ENCODE measurements at regions not wholly inside any gene's neighbourhood (a gene's known extent, or its start where the extent isn't known, plus 50 kb on each side); places are given as distances from the start of the nearest gene placed in this dataset.

DNA sequence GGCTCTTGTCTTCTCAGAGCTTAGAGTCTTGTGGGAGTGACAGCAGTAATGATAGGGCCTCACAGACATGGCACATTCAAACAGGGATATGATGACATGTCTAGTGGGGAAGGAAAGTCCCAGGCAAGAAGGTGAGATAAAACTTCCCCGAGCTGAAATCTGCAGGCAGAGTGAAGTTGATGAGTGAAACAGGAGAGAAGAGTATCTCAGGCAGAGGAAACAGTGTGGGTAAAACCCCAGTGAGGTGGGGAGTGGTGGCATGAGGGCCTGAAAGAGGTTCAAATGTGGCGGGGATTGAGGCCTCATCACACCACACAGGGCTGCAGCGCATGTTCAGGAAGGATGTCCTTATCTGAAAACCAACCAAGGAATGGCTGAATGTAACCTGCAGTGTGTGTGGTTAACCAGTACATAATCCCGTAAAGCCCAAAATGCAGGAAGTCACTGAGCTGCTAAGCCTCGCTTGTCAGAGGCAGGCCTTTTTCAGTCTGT is 153.8 kb upstream of the E2F8 start:
- DNase-seq, result no peak

DNA sequence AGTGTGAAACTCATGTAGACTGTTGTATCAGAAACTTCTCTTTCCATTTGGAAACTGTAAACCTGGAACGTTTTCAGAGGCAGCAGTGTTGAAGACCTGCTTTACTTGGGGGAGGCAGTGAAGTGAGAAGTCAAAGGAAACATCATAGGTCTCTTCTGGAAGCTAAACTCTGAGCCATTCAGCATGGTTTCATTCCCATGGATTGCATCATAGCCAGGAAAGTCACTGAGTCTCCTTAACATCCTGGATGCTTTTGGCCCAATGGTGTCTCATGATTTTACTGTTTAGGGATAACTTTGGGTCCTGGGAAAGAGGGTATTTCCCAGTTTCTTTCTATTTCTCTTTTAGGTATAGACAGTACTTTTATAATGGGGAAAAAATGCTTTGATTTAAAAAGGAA is 153.2 kb upstream of the E2F8 start:
- no peak for DNase-seq

DNA sequence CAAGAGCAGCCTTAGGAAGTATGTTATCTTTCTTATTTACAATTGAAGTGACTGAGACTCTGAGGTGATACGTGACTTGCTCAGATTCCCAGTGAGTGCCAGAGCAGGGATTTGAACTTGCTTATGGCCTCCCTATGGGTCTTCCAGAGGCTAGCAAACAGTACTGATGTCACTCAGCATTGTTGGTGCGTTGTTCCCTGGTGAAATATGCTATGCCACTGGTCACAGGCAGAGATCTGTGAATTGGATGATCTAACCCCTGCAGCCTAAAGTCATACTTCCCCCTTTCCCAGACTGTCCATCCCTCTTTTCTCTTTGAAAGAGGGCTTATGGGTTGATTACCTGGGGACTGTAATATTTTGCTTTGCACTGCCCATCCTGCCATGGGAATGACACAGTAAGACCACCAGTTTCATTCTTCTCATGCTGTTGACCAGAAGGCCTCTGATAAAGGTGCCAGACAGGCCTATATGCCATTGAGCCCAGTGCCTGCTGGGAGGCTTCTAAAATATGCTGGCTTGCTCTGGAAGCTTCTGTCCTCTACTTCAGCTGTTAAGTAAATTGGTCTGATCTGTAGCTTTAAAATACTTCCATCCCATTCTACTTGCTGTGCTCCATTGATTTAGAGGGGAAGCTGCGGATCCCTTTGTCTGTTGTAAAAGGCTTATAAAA is 152.2 kb upstream of the E2F8 start:
- DNase-seq, result no peak

DNA sequence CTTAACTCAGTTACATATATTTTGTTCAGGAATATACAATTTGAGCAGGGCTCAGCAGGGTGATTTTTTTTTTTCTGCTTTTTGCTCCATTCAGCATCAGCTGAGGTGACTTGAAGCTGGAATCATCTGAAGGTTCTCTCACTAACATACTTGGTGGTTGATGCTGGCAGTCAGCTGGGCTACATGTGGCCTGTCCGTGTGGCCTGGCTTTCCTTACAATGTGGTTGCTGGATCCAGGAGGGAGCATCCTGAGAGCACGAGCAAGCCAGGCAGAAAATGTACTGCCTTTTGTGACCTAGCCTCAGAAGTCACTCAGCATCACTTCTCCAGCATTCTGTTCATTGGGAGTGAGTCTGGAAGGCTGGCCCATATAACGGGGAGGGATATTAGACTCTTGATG is 151.6 kb upstream of the E2F8 start:
- DNase-seq, result no peak

DNA sequence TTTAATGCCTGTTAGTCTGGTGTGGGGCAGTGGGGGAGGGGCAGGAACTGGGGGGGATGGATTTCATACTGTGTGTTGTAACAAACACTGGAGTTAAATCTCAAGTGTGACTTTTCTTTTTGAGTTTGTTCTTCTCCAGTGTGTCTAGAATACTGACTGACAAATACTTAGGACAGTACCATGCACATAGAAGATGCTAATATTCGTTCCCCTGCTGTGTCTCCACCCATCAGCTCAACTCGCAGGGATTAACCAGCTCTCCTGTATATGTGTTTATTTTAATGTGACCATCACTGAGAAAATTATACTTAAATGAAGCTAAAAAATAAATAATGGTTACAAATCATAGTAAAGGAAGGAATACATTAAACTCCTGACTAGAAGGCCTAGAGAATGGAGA is 150.9 kb upstream of the E2F8 start:
- DNase-seq, result no peak

DNA sequence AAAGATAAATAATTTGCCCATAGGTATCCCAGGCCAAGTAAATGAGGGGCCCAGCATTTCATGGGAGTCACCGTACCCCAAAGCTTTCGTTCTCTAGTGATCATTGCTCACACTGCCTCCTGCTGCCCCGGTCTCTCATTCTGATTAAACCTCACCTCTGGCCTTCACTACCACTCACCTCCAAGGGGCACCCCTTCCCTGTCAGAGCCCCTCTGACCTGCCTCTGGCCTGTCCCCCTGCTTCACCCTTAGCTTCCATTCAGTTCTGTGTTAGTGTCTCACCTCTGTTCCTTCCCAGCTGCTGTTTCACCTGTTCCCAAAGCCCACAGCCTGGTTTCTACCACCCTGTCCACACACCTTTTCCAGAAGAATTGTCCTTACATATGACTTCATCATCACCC is 150.3 kb upstream of the E2F8 start:
- DNase-seq, result no peak

DNA sequence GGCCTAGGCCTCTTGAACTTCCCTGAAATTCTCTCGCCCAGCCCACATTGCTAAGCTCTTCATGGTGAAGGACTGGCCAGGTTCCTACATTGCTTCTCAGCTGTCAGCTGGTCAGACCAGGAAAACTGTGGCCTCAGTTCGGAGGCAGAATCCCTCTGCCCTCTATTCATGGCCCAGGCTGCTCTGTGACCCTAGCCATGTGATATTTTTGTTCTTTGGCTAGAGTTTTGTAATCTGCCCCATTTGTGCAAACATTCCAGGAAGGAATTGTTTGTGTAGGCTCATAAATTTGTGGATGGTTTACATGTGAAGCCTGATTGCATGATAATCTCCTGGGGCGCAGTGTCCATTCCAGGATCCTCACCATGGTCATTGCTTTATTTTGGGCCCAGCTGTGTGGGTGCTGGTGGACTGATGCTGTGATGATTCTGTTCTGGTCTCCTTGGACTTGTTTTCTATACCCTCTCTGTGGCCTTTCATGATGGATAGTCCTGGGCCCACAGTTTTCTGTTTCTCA is 149.1 kb upstream of the E2F8 start:
- DNase-seq, result no peak

DNA sequence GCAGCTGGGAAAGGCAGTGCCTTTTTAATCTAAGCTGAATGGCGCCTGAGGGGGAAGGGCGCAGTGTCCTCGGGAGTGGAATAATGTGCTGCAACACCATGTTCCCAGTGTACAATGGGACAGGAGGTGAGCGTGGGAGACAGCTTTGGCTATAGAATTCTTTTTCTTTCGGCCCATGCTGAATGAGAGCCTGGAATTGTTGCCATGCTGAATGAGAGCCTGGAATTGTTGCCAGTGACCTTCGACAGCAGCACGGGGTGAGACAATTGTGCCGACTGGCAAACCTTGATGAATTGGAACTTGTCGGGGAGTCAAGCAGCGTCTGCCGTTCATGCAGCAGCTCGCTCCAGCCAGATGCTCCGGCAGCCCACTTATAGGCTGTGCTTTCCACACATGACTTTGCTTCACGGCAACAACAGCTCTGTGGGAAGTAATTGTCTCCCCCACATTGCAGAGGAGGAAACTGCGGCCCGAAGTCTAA is 141.4 kb upstream of the E2F8 start:
- no peak for DNase-seq

DNA sequence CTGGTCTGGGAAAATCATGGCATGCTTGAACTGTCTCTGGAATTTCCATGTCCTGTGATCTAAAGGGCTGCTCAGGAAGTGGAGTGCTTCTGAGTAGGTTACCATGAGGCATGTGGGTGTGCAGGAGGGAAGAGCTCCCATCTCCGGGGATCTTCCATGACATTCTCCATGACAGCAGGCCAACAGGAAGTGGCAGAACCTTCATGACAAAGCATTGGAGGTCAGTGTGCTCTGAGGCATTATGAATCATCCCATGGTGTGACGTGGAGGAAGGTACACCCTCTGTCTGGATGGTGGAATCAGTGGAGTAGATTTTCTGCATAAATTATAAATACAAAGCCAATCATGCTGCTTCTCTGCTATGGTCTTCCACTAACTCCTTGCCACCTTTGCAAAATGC is 139.6 kb upstream of the E2F8 start:
- no peak for DNase-seq

DNA sequence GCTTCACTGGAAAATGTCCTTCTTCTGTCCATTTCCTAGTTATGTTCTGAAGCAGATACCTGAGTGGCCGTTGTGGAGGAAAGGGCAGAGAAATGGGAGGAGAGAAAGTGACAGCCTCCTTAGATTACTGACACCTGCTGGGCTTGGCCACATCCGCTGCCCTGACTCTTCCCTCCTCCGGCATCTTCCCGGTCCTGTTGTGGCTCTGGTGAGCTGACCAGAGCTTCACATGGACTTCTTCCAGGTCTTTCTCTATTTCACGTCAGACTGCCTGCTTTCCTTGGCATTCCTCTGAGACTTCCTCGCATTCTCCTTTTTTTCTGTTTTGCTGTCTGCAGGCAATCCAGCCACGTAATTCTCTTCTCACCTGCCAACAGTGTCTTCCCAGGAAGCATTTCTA is 138.7 kb upstream of the E2F8 start:
- DNase-seq, result no peak

DNA sequence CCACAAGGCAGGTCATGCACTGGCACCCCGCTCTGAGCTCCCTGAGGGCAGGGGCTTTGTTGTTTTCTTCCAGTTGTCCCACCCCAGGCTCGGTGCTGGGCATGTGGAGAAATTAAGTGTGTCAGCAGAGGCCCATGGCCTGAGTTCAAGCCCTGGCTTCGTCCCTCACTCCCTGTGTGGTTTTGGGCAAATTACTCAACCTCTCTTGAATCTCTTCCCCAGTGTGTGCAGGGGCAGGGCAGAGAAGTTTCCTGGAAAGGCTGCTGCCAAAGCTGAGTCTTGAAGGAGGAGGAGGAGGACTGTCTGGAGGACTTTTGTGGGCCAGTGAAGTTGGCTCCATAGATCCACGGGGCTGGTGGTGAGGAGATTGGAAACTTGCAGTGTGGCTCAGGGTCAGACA is 138.1 kb upstream of the E2F8 start:
- DNase-seq, result no peak

DNA sequence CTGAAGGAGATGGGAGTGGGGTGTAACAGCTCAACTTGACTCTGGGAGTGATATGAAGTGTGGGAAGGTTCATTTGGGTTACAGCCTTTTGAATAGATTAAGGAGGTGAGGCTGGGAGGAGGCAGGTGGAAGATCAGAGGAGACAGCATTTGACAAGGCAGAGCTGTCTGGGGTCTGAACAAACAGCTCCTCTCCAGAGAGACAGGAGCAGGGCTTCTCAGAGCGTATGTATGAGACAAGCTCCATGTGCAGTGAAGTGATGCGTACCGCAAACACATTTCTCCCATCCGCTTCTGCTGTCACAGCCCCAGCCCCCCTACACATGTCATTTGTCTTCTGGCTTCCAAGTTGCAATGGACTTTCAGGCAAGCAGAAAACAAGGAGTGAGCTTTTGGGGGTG is 137.1 kb upstream of the E2F8 start:
- DNase-seq, result no peak

DNA sequence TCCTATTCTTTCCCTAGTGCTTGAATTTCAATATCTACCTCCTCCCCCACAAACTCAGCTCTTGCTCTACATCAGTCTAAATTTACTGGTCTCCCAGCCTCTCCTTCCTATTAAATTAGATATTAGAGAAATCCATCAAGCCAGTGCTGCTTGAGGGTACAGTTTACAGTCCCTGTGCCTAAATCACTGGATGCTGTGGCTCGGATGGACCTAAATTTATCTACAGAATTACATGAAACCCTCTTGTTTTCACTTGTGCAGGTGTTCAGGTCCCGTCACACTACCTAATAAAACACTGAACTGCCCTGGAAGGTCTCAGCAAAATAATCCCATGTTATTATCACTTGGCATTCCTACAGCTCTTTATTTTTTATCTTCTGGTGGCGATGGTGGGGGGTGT is 134.7 kb upstream of the E2F8 start:
- no peak for DNase-seq

DNA sequence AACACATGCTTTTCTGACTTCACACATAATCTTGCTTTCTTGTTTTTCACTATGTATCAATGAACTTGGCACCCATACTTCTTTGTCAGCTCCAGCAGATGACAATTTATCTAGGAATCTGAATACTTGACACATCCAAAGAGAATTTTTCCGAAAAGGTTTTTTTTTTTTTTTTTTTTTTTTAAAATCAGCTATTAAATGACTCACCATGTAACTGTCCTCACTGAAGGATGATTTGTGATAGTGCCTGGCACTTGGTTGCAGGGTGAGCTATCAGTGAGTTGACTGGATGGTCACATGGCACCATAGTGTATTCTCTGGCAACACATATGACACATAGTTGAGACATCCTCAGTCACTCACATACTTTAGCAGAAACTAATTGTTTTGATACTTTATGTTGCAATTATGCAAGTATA is 133.4 kb upstream of the E2F8 start:
- DNase-seq, result no peak

DNA sequence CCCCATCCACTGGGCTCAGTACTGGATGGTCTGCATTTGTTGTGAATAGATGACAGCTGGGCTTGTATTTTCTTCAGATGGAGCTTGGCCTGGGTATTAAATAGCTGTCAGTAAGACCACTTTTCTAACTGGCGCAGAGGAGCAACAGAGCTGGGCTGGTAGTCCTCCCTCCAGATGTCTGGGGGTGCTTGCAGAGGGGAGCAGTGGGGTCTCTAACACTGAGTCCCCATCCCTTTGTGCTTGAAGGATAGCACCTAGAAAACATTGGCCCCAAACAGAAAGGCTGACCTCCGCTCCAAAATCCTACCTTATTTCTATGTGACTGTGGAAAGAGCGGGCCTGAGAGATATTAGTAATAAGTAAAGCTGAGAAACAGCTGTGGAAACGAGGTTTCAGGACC is 131.6 kb upstream of the E2F8 start:
- DNase-seq, result no peak

DNA sequence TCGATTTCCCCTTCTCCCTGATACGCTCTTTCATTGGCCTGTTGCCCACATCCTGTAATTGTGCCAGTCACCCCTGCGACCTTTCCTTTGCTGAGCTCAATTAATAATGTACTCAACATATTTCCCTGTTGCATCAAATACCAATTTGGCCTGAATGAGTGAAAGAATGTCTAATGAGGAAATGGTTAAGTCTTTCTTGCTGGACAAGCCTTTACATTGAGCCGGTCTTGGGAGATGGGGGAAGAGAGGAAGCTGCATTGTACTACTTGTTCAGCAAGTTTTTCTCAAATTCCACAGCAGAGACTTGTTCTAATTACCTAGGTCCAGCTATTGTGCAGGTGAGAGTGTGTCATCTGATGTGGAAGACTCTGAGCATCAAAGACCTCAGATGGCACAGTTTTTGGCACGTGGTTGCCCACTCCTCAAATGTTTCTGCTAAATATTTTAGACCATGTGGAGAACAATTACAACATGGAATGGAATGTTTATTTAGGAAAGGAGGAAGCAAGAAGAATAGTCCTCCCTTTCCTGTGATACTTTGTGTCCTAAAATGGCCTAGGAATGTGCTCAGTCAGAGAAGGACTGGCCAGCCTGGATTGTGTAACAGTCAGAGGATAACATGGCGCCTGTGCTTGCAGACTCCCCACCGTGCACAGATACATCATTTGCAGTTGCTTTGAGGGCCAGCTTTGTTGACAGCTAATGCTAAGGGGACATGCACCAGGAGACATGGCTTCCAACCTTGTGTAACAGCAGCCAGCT is 129.5 kb upstream of the E2F8 start:
- no peak for DNase-seq

DNA sequence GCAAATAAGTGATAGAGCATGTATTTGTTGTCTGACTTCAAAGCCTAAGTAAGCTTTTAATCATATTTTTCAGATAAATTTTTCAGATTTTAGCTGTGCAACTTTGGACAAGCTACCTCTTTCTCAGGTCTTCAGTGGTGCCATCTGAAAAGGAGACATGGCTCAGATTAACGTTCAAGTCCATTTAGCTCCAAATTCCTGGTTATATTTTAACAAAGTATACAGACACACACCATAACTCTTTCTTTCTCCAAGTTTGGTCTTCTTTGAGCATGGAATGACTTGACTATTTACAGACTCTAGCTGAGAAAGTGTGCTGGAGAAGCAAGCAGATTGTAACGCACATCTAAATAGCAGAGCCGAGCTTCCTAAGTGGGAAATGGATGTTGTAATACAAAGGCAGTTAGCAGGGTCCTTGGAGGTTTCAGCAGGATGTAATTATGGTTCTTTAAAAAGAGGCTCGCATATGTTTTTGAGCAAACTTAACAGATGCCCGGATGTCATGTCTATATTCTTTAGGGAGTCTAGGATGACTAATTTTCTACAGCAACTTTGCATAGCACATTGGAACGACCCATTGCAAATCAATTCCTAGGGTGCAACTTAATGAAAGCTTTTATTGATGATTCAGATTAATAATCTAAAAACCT is 128.1 kb upstream of the E2F8 start:
- no peak for DNase-seq

DNA sequence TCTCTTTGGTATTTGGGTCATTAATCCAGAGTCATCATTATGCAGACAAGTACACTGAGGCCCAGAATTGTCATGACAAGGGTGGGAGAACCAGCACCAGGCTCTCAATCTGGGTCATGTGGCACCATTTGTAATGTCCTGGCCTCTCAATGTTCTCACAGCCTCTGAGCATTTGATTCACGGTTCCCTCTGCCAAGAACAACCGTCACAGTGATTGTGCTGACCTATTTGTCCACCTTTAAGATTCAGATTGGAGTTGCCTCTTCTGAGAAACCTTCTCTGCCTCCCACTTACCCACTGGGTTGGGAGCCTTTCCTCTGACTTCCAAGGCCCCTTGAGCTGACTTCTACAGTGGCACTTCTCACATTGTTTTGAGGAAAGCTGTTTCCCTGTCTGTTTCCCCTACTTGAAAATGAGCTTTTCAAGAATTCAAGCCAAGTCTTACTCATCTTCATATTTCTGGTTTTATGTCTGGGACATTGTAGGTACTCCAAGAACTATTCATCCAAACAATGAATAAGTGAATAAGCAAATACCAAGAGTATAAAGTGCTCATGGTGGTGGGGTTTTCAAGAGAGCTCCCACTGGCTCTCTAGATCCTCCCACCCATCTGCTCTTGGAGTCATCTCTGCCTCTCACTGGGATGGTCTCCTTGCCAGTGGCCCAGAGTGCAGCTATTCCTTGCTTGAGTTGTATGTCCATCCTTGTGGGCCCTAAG is 126.4 kb upstream of the E2F8 start:
- DNase-seq, result no peak

DNA sequence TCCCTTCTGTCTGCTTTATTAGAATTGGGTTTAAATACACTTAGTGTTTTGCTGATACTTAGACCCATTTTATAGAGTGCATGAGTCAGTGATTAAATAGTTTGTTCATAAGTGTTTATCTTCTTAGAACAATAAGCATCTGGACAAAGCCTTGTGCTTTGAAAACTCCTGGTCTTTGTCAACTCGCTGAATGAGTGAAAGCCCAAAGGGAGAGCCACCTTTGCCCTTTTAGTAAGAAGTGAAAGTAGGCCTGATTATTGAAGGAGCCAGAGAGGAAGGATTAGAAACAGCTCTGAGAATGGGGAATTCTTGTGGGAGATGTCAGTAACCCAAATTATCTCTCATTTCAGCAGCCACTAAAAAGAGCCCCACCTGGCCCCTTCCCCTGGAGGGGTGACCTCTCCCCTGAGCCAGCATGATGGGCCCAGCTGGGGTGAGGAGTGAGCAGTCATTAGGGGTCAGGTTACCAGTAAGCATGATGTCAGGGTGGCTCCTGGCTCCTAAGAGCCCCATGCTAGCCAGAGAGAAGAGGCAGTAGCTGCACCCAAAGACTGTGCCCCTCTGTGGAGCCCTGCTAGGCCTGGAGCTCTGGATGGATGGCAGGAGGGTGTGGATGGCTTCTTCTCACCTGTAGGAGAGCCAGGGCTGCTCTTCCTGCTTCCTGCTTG is 125.1 kb upstream of the E2F8 start:
- no peak for DNase-seq

DNA sequence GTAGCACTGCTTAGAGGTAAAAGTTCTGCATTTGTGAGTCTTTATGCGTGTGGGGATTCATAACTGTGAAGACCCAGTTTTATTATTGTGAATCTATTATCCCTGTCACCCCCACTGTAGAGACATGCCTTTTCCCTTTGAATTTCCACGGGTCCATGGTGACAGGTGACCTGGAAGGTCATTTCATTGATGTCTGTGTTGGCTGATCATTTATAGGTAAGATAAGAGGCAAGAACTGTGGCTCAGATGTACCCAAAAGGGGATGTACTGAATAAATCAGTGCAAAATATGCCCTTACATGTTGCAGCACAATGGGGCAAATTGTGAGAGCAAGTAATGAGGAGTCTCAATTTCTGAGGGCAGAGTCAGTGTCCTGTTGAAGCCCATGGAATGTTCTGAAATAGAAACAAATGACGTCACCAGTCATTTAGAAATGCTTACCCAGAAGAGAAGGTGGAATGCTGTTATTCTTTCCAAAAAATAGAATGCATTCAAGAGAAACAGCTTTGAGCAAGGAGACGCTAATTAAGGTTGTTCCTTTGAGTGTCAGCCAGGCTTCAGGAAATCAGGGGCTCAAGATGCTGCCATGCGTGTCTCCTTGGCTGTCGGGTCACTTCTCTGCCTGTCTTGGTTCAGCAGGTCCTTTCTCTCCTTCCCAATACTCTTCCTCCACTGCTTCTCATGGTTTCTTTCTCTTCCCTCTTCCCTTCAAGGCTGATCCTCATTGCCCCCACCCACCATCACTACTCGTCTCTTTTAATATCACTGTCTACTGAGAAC is 118.7 kb upstream of the E2F8 start:
- DNase-seq, result no peak

DNA sequence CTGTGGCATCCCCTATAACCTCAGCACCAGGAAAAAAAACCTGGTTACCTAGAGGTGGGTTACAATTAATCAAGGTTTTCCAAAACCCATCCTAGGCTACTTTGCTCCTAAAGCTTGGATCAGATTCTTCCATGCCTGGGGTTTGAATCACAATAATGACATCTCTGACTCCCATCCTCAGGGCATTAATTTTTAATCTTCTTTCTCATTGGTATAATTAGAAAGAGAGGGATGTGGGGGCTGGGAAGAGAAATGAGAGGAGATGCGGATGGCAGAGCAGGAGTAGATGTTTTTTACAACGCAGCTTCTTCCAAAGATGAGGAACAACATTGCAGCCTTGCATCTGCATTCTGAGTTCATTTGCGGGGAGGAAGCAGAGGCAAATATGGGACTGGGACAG is 117.2 kb upstream of the E2F8 start:
- no peak for DNase-seq

DNA sequence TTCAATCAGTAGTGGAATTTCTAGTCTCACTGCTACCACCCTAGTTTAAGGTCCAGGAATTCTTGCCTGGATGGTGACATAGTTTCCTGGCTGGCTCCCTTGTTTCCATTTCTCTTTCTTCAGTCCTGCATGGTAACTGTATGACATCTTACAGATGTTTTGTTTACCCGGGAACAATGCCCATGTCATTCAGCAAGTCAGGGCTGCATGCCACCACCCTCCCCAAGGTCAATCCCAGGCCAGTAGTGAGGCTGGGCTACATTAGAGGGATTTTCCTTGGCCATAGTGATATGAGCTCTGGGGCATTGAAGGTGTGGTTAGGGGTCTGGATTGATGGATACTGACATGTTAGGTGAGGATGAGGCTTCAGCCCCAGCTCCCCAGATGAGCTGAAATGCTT is 114.9 kb upstream of the E2F8 start:
- no peak for DNase-seq
